K562 (cell line): ENCODE measurements at regions not wholly inside any gene's neighbourhood (a gene's known extent, or its start where the extent isn't known, plus 50 kb on each side); places are given as distances from the start of the nearest gene placed in this dataset.

Experiments
- ATAC-seq: fragments of 200-7000 bp; cut with Tn5 transposase; 3 replicates; pipeline ENCODE4 v1.9.1; 2020; ENCODE audit warnings: moderate library complexity
- BruUV-seq: library from RNA; stranded (reverse); fragments of 400-500 nt; replicated peaks from 2 replicates; lab custom pipeline; 2021; lab: Mats Ljungman, UMichigan
- CTCF ChIA-PET: fragments of 300-600 bp; formaldehyde crosslinking; extraction: SDS; loops from one replicate; lab custom pipeline; 2021; ENCODE audit warnings: low intra/inter-chr PET ratio; lab: Yijun Ruan, JAX
- POLR2A ChIA-PET: fragments of 300-600, 350-650 bp; sonication (Branson Sonifier 250); formaldehyde crosslinking; extraction: SDS; loops from one replicate; lab custom pipeline; 2021; ENCODE audit warnings: antibody characterized with exemption, inconsistent platforms; lab: Yijun Ruan, JAX
- DNase-seq, 4 experiments: peaks; one replicate each; pipeline versions ENCODE4 v3.0.0 to v3.0.0-alpha.2; 2011 to 2018; ENCODE audit warnings: low spot score in 3 of 4, mixed read lengths in 3 of 4; ENCODE audit errors: extremely low read depth in 1 of 4
- FAIRE-seq: peaks from 2 replicates; lab custom pipeline; 2011; peaks lifted over from hg19 to GRCh38; lab: Jason Lieb, UNC
- H2AFZ ChIP-seq: 2 replicates; pipeline ENCODE4 v1.6.0; 2011; ENCODE audit warnings: low read depth, low read length, control low read depth, inconsistent platforms
- H3K27ac ChIP-seq: fragments of 200-600 bp; 3 replicates; pipeline ENCODE4 v1.8.0; 2011; ENCODE audit warnings: low read depth, mild to moderate bottlenecking, control low read depth, inconsistent platforms, low read length, moderate library complexity, mixed read lengths; ENCODE audit errors: extremely low read depth
- H3K27me3 ChIP-seq, 2 experiments: fragments of 300-600 bp in 1 of 2; 2 replicates in 1 of 2; 3 replicates in 1 of 2; pipeline versions ENCODE4 v1.6.0 to v1.8.0; 2011; ENCODE audit warnings: inconsistent platforms in 2 of 2, low read length in 2 of 2, mild to moderate bottlenecking in 1 of 2, mixed read lengths in 1 of 2, moderate library complexity in 1 of 2; ENCODE audit not compliant: control insufficient read depth in 2 of 2, insufficient read depth in 2 of 2
- H3K36me3 ChIP-seq: fragments of 300-600 bp; 3 replicates; pipeline ENCODE4 v1.8.0; 2011; ENCODE audit warnings: mild to moderate bottlenecking, low read length, inconsistent platforms; ENCODE audit not compliant: control insufficient read depth, insufficient read depth
- H3K4me1 ChIP-seq, 2 experiments: fragments of 200-600 bp in 1 of 2; replicated peaks in 1 of 2; 2 replicates in 1 of 2; 3 replicates in 1 of 2; pipeline versions ENCODE4 v1.5.1 to v1.8.0; 2011; ENCODE audit warnings: inconsistent platforms in 2 of 2, low read length in 2 of 2, mild to moderate bottlenecking in 1 of 2, mixed read lengths in 1 of 2, moderate library complexity in 1 of 2; ENCODE audit not compliant: control insufficient read depth in 2 of 2, insufficient read depth in 2 of 2
- H3K4me2 ChIP-seq: 2 replicates; pipeline ENCODE4 v1.6.1; 2011; ENCODE audit warnings: low read length, control low read depth, inconsistent platforms, mixed read lengths; ENCODE audit not compliant: insufficient read depth
- H3K4me3 ChIP-seq: fragments of 200-600 bp; sonication (generic), shearing (Covaris generic); 2 replicates; pipeline ENCODE4 v1.5.1; 2016; ENCODE audit warnings: control low read depth, inconsistent platforms
- H3K79me2 ChIP-seq: fragments of 200-600 bp; 3 replicates; pipeline ENCODE4 v1.8.0; 2011; ENCODE audit warnings: low read length, inconsistent platforms; ENCODE audit not compliant: control insufficient read depth, insufficient read depth
- H3K9ac ChIP-seq, 2 experiments: 2 replicates each; pipeline versions ENCODE4 v1.6.0 to v1.6.1; 2011; ENCODE audit warnings: low read depth in 2 of 2, low read length in 2 of 2, control low read depth in 1 of 2, inconsistent platforms in 1 of 2, mild to moderate bottlenecking in 1 of 2, mixed read lengths in 1 of 2; ENCODE audit not compliant: insufficient read depth in 1 of 2
- H3K9me1 ChIP-seq: one replicate; pipeline ENCODE4 v1.6.0; 2011; ENCODE audit warnings: inconsistent platforms, mild to moderate bottlenecking, low read length, moderate library complexity; ENCODE audit not compliant: control insufficient read depth, insufficient read depth
- H3K9me3 ChIP-seq: replicated peaks from 2 replicates; pipeline ENCODE4 v1.5.1; 2011; ENCODE audit warnings: low read depth, low read length, inconsistent platforms; ENCODE audit not compliant: control insufficient read depth, insufficient read depth
- H4K20me1 ChIP-seq: replicated peaks from 2 replicates; pipeline ENCODE4 v1.6.1; 2011; ENCODE audit warnings: low read length, inconsistent platforms, mixed read lengths; ENCODE audit not compliant: control insufficient read depth, insufficient read depth
- CBX1 ChIP-seq: sonication (generic); IDR thresholded peaks from 2 replicates; pipeline ENCODE4 v1.6.1; 2016; ENCODE audit warnings: antibody characterized with exemption, low read depth, mild to moderate bottlenecking
- DNMT1 ChIP-seq: fragments of 450-650 bp; IDR thresholded peaks from 2 replicates; pipeline ENCODE4 v1.6.1; 2016; ENCODE audit warnings: antibody characterized with exemption, mild to moderate bottlenecking
- HOXB6 ChIP-seq: fragments of 250-450 bp; sonication (Bioruptor Pico); IDR thresholded peaks from 2 replicates; pipeline ENCODE4 v1.5.1; 2022; ENCODE audit warnings: mild to moderate bottlenecking, borderline replicate concordance
- KDM2B ChIP-seq: fragments of 250-450 bp; sonication (Bioruptor Pico); IDR thresholded peaks from 2 replicates; pipeline ENCODE4 v1.8.0; 2021; ENCODE audit warnings: mild to moderate bottlenecking, moderate library complexity
- NFYB ChIP-seq: IDR thresholded peaks from 2 replicates; pipeline ENCODE4 v1.6.1; 2011; ENCODE audit warnings: mild to moderate bottlenecking, moderate library complexity; ENCODE audit not compliant: insufficient read length; ENCODE audit errors: extremely low read depth
- PHF8 ChIP-seq: fragments of 200-600 bp; sonication (generic); IDR thresholded peaks from 2 replicates; pipeline ENCODE4 v1.6.1; 2012; ENCODE audit warnings: mixed run types, mild to moderate bottlenecking, inconsistent platforms, low read length, moderate library complexity, borderline replicate concordance
- RBM14 ChIP-seq: fragments of 200-400 bp; formaldehyde crosslinking; IDR thresholded peaks from 2 replicates; pipeline ENCODE4 v1.6.1; 2018; ENCODE audit warnings: low read depth, mild to moderate bottlenecking, low read length, moderate library complexity, borderline replicate concordance; ENCODE audit not compliant: insufficient read depth
- SAFB2 ChIP-seq: fragments of 200-400 bp; formaldehyde crosslinking; IDR thresholded peaks from 2 replicates; pipeline ENCODE4 v1.6.1; 2018; ENCODE audit warnings: borderline replicate concordance, low read length, low read depth, moderate library complexity; ENCODE audit not compliant: severe bottlenecking
- TSC22D4 ChIP-seq: fragments of 450-650 bp; IDR thresholded peaks from 2 replicates; pipeline ENCODE4 v1.6.1; 2016; ENCODE audit warnings: missing genetic modification characterization, missing biosample characterization, control low read depth
- XRCC3 ChIP-seq: fragments of 450-650 bp; IDR thresholded peaks from 2 replicates; pipeline ENCODE4 v1.6.1; 2017; ENCODE audit warnings: mild to moderate bottlenecking, moderate library complexity
- ZFP36 ChIP-seq: fragments of 150-350 bp; IDR thresholded peaks from 2 replicates; pipeline ENCODE4 v1.6.1; 2018; ENCODE audit warnings: low read length, low read depth; ENCODE audit not compliant: partially characterized antibody
- ZNF274 ChIP-seq: IDR thresholded peaks from 2 replicates; pipeline ENCODE4 v1.6.1; 2011; ENCODE audit warnings: low read depth, mild to moderate bottlenecking, low read length, moderate library complexity, borderline replicate concordance
- ZNF75A ChIP-seq: fragments of 450-650 bp; formaldehyde crosslinking; IDR thresholded peaks from 2 replicates; pipeline ENCODE4 v1.4.0; 2020; ENCODE audit warnings: mild to moderate bottlenecking
- ZNF780A ChIP-seq: fragments of 250-450 bp; sonication (Bioruptor Pico); IDR thresholded peaks from 2 replicates; pipeline ENCODE4 v1.5.0; 2021; ENCODE audit warnings: mild to moderate bottlenecking
- WGBS: fragments of 100-300 bp; shearing (Covaris generic); methylation state at CpG from one replicate; pipeline ENCODE4 v1.1.6; 2016; ENCODE audit warnings: low coverage, mixed read lengths; ENCODE audit not compliant: insufficient coverage; ENCODE audit errors: missing lambda C conversion rate; 5-methylcytosine and 5-hydroxymethylcytosine counted together
- in situ Hi-C: fragments of 300-500 bp; cut with MboI; formaldehyde crosslinking; loops from 4 replicates; pipeline ENCODE4 v1.15.0; 2018; ENCODE audit warnings: inconsistent platforms, mixed read lengths
- intact Hi-C: fragments of 100-400 bp; cut with micrococcal nuclease; formaldehyde crosslinking; loops from 2 replicates; pipeline ENCODE4 v1.14.2; 2022
- TF ChIP-seq, protein P1 (sequence below): sonication (generic); formaldehyde crosslinking; IDR thresholded peaks from 2 replicates; pipeline ENCODE4 v1.4.0; 2020; ENCODE audit warnings: mild to moderate bottlenecking, missing genetic modification reagents
- TF ChIP-seq, protein P2 (sequence below): sonication (generic); formaldehyde crosslinking; IDR thresholded peaks from 2 replicates; pipeline ENCODE4 v1.8.0; 2022; ENCODE audit warnings: missing genetic modification reagents, mild to moderate bottlenecking, borderline replicate concordance
- TF ChIP-seq, protein P3 (sequence below): IDR thresholded peaks from 2 replicates; pipeline ENCODE4 v1.6.1; 2012; ENCODE audit warnings: low read depth, low read length, improper control_type of control experiment, borderline replicate concordance
- TF ChIP-seq, protein P4 (sequence below): sonication (generic); formaldehyde crosslinking; IDR thresholded peaks from 2 replicates; pipeline ENCODE4 v1.8.1; 2023; ENCODE audit warnings: mild to moderate bottlenecking, missing genetic modification reagents

DNA sequence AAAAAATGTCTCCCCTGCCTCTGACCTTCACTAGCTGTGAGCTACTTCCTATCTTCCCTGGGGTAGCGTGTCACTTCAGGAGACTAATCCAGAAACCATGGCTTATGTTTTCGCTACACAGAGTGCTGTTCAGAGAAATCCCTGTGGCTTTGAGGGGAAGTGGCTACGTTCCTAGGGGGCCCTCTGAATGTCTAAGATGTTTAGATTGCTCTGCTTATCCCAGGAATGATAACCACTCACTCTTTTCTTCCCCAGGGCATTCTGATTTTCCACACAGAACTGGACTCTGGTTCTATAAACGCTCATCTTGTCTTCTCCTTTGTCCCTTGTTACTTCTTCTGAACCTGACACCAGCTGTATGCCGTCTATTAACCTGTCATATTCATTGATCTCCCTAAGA is 572.5 kb downstream of the OLFM4 start (continued):
- TF ChIP-seq CBX1 (no peak), SAFB2 (no peak), DNMT1 (no peak)

DNA sequence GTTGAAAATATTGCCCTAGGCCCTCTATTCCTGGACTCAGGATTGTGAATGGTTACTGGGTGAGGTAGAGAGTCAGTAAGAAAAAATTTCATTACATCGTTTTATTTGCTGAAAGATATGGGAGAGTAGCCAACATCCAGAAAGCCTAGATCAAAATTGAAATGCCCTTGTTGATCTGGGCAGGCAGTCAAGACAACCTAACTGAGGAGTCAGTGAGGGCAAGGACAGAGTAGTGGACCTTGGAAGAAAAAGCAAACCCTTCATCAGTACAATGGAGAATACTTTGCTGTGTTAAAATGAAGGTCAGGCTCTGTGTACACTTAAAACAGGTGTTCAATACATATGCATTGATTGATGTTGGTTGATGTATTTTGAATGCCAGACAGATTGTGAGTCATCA is 576.7 kb downstream of the OLFM4 start:
- DNase-seq (no peak), ATAC-seq (no peak), FAIRE-seq (no peak)
- intact Hi-C loops (no loop called here), in situ Hi-C loops (no loop called here)
- no peak overlapping the region for H2AFZ ChIP-seq
- H3K27me3 ChIP-seq, result no peaks in the 10 kb centered on the region
- H3K9me3 ChIP-seq, result no peaks in the 10 kb centered on the region
- no peaks in the 10 kb centered on the region for H3K36me3 ChIP-seq
- POLR2A ChIA-PET, result no interaction called here
- no peak overlapping the region for H3K4me2 ChIP-seq
- 0% methylated on average over 1 of the region's 1 CpG for WGBS
- no peak overlapping the region for H3K4me3 ChIP-seq
- H4K20me1 ChIP-seq, result no peaks in the 10 kb centered on the region
- no peaks in the 10 kb centered on the region for H3K9me1 ChIP-seq
- no peaks in the 10 kb centered on the region for H3K4me1 ChIP-seq
- H3K27ac ChIP-seq, result no peak overlapping the region
- no peak overlapping the region for H3K9ac ChIP-seq
- no peaks in the 10 kb centered on the region for H3K79me2 ChIP-seq
- CTCF ChIA-PET, result no interaction called here
- no TSS peak for BruUV-seq
- TF ChIP-seq TSC22D4 (tag) (no peak), NFYB (no peak), XRCC3 (no peak), ZFP36 (no peak), KDM2B (CRISPR knock-in tag) (no peak), PHF8 (no peak), ZNF75A (CRISPR knock-in tag) (no peak), HOXB6 (CRISPR knock-in tag) (no peak), ZNF274 (no peak), ZNF780A (no peak), RBM14 (no peak)
- TF ChIP-seq, protein P1, sequence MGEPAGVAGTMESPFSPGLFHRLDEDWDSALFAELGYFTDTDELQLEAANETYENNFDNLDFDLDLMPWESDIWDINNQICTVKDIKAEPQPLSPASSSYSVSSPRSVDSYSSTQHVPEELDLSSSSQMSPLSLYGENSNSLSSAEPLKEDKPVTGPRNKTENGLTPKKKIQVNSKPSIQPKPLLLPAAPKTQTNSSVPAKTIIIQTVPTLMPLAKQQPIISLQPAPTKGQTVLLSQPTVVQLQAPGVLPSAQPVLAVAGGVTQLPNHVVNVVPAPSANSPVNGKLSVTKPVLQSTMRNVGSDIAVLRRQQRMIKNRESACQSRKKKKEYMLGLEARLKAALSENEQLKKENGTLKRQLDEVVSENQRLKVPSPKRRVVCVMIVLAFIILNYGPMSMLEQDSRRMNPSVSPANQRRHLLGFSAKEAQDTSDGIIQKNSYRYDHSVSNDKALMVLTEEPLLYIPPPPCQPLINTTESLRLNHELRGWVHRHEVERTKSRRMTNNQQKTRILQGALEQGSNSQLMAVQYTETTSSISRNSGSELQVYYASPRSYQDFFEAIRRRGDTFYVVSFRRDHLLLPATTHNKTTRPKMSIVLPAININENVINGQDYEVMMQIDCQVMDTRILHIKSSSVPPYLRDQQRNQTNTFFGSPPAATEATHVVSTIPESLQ (CRISPR knock-in tag), result no peak
- TF ChIP-seq, protein P2, sequence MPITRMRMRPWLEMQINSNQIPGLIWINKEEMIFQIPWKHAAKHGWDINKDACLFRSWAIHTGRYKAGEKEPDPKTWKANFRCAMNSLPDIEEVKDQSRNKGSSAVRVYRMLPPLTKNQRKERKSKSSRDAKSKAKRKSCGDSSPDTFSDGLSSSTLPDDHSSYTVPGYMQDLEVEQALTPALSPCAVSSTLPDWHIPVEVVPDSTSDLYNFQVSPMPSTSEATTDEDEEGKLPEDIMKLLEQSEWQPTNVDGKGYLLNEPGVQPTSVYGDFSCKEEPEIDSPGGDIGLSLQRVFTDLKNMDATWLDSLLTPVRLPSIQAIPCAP (CRISPR knock-in tag), result no peak
- TF ChIP-seq, protein P3, sequence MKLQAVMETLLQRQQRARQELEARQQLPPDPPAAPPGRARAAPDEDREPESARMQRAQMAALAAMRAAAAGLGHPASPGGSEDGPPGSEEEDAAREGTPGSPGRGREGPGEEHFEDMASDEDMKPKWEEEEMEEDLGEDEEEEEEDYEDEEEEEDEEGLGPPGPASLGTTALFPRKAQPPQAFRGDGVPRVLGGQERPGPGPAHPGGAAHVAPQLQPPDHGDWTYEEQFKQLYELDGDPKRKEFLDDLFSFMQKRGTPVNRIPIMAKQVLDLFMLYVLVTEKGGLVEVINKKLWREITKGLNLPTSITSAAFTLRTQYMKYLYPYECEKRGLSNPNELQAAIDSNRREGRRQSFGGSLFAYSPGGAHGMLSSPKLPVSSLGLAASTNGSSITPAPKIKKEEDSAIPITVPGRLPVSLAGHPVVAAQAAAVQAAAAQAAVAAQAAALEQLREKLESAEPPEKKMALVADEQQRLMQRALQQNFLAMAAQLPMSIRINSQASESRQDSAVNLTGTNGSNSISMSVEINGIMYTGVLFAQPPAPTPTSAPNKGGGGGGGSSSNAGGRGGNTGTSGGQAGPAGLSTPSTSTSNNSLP, result no peak
- TF ChIP-seq, protein P4, sequence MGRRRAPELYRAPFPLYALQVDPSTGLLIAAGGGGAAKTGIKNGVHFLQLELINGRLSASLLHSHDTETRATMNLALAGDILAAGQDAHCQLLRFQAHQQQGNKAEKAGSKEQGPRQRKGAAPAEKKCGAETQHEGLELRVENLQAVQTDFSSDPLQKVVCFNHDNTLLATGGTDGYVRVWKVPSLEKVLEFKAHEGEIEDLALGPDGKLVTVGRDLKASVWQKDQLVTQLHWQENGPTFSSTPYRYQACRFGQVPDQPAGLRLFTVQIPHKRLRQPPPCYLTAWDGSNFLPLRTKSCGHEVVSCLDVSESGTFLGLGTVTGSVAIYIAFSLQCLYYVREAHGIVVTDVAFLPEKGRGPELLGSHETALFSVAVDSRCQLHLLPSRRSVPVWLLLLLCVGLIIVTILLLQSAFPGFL (CRISPR knock-in tag), result no peak
